SH-SY5Y (cell line): ENCODE measurements at regions not wholly inside any gene's neighbourhood (a gene's known extent, or its start where the extent isn't known, plus 50 kb on each side); places are given as distances from the start of the nearest gene placed in this dataset.

ENCODE experiments used
- GATA2 ChIP-seq: IDR thresholded peaks from 2 replicates; pipeline ENCODE4 v1.6.1; 2011; ENCODE audit warnings: mild to moderate bottlenecking, low read depth, low read length
- GATA3 ChIP-seq: IDR thresholded peaks from 2 replicates; pipeline ENCODE4 v1.6.1; 2011; ENCODE audit warnings: low read depth, mild to moderate bottlenecking, low read length, moderate library complexity

DNA sequence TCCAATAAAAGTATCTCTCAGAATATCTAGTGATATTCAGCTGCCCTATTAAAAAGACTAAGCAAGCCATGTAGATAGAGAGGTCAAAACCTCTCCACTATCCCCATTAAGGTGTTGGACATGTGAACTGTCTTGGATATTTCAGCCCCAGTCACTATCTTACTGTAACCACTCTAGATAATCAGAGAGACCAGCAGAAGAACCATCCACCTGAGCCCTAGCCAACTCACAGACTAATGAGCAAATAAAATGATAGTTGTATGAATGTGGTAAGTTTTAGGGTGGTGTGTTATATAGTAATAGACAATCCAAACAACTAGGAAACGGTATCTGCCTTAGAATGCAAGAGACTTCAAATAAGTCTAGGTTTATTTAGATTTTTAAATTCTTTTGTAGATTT, 268.6 kb upstream of the KLF14 start:
- no peak for TF ChIP-seq GATA3
- TF ChIP-seq GATA2 = no peak
